BLaER1 treated with 17β-estradiol and CSF1 and Interleukin-3, amounts not matched to agents 10 nM and 100 nM (cell line): ENCODE measurements at regions not wholly inside any gene's neighbourhood (a gene's known extent, or its start where the extent isn't known, plus 50 kb on each side); places are given as distances from the start of the nearest gene placed in this dataset.
A peak's percentile ranks its signal among the peaks of the same experiment; 100 is the strongest.

Source experiments
- H3K27ac ChIP-seq, 11 experiments: shearing (Covaris generic); formaldehyde crosslinking; 2 replicates each; pipeline ENCODE4 v1.8.1; 2022
- H3K27me3 ChIP-seq, 11 experiments: shearing (Covaris generic); formaldehyde crosslinking; 2 replicates each; pipeline ENCODE4 v1.8.1; 2022
- H3K36me3 ChIP-seq, 11 experiments: shearing (Covaris generic); formaldehyde crosslinking; 2 replicates each; pipeline ENCODE4 v1.8.1; 2022
- H3K4me1 ChIP-seq, 10 experiments: shearing (Covaris generic); formaldehyde crosslinking; 2 replicates each; pipeline ENCODE4 v1.8.1; 2022
- H3K4me2 ChIP-seq, 11 experiments: shearing (Covaris generic); formaldehyde crosslinking; 2 replicates each; pipeline ENCODE4 v1.8.1; 2022
- H3K4me3 ChIP-seq, 10 experiments: shearing (Covaris generic); formaldehyde crosslinking; 2 replicates each; pipeline ENCODE4 v1.8.1; 2022
- H3K9ac ChIP-seq, 11 experiments: shearing (Covaris generic); formaldehyde crosslinking; 2 replicates each; pipeline ENCODE4 v1.8.1; 2022
- H3K9me3 ChIP-seq, 11 experiments: shearing (Covaris generic); formaldehyde crosslinking; replicated peaks in 1 of 11; 2 replicates each; pipeline ENCODE4 v1.8.1; 2022
- H4K20me1 ChIP-seq, 11 experiments: shearing (Covaris generic); formaldehyde crosslinking; 2 replicates each; pipeline ENCODE4 v1.8.1; 2022
- Cebpa-rat ChIP-seq, 11 experiments: shearing (Covaris generic); IDR thresholded peaks; 2 replicates each; pipeline ENCODE4 v1.8.1; 2022

- H3K4me2 ChIP-seq: no peak overlapping the region
- no peaks in the 10 kb centered on the region for H3K27me3 ChIP-seq
- no peak overlapping the region for H3K27ac ChIP-seq
- no peak overlapping the region for H3K4me3 ChIP-seq
- peaks cover 13 to 26% (median 17%) of the 10 kb centered on the region in 11 experiments for H3K9me3 ChIP-seq
- H3K9ac ChIP-seq: no peak overlapping the region
- no peaks in the 10 kb centered on the region for H3K36me3 ChIP-seq
- H3K4me1 ChIP-seq: peaks cover 0 to 13% (median 10%) of the 10 kb centered on the region in 10 experiments; a peak in 12 of 20 replicates
- H4K20me1 ChIP-seq: no peaks in the 10 kb centered on the region
- TF ChIP-seq Cebpa-rat (IDR thresholded peaks at IDR 0.05): no peak
Measured at GRCh38 chr6:139659711-139660110, 285.3 kb upstream of the CITED2 start.

GRCh38 chr6:139659196-139659595 is 284.7 kb upstream of the CITED2 start:
- no peaks in the 10 kb centered on the region for H3K36me3 ChIP-seq

GRCh38 chr6:139657119-139657518 is 282.7 kb upstream of the CITED2 start:
- Histone ChIP-seq H3K9me3 (peaks cover 0 to 10% (median 0%) of the 10 kb centered on the region in 11 experiments; a peak in 6 of 22 replicates), H3K27me3 (no peaks in the 10 kb centered on the region), H3K36me3 (no peaks in the 10 kb centered on the region), H3K4me2 (no peak overlapping the region), H4K20me1 (no peaks in the 10 kb centered on the region), H3K27ac (no peak overlapping the region), H3K4me3 (no peak overlapping the region), H3K4me1 (peaks cover 0 to 13% (median 10%) of the 10 kb centered on the region in 10 experiments; a peak in 12 of 20 replicates), H3K9ac (no peak overlapping the region)
- TF ChIP-seq Cebpa-rat (IDR thresholded peaks at IDR 0.05): no peak

More at GRCh38 chr6:139659196-139659595, 284.7 kb upstream of the CITED2 start:
- no peak for TF ChIP-seq Cebpa-rat (IDR thresholded peaks at IDR 0.05)
- Histone ChIP-seq H3K27me3 (no peaks in the 10 kb centered on the region), H3K27ac (no peak overlapping the region), H3K4me1 (peaks cover 0 to 13% (median 10%) of the 10 kb centered on the region in 10 experiments; a peak in 12 of 20 replicates), H3K4me3 (no peak overlapping the region), H4K20me1 (no peaks in the 10 kb centered on the region), H3K9ac (no peak overlapping the region), H3K9me3 (peaks cover 8 to 21% (median 12%) of the 10 kb centered on the region in 11 experiments; a peak in 21 of 22 replicates), H3K4me2 (no peak overlapping the region)

GRCh38 chr6:139655783-139656705 is 281.6 kb upstream of the CITED2 start:
- Histone ChIP-seq H3K9me3 (0 out of 22 replicates have a peak, but pooled peaks cover 0 to 1% (median 0%) of the 10 kb centered on the region in 11 experiments), H3K4me2 (peak overlapping the region in 8 of 11 experiments; percentile 18 to 67 (median 50); a peak in 15 of 22 replicates), H3K9ac (no peak overlapping the region), H3K4me1 (peaks cover 0 to 13% (median 10%) of the 10 kb centered on the region in 10 experiments; a peak in 12 of 20 replicates), H3K36me3 (no peaks in the 10 kb centered on the region), H3K27me3 (no peaks in the 10 kb centered on the region), H3K27ac (no peak overlapping the region), H4K20me1 (no peaks in the 10 kb centered on the region), H3K4me3 (no peak overlapping the region)
- TF ChIP-seq Cebpa-rat (IDR thresholded peaks at IDR 0.05): no peak

- TF ChIP-seq Cebpa-rat (IDR thresholded peaks at IDR 0.05): no peak
- peak overlapping the region in 8 of 11 experiments; percentile 18 to 67 (median 50); a peak in 16 of 22 replicates for H3K4me2 ChIP-seq
- peaks cover 0 to 13% (median 10%) of the 10 kb centered on the region in 10 experiments; a peak in 12 of 20 replicates for H3K4me1 ChIP-seq
- H3K9me3 ChIP-seq: no peaks in the 10 kb centered on the region
- no peak overlapping the region for H3K4me3 ChIP-seq
- H3K27me3 ChIP-seq: no peaks in the 10 kb centered on the region
- H3K27ac ChIP-seq: no peak overlapping the region
- H3K36me3 ChIP-seq: no peaks in the 10 kb centered on the region
- H3K9ac ChIP-seq: no peak overlapping the region
- no peaks in the 10 kb centered on the region for H4K20me1 ChIP-seq
Measured at GRCh38 chr6:139654888-139655782, 280.7 kb upstream of the CITED2 start.

GRCh38 chr6:139654309-139654708 is 279.9 kb upstream of the CITED2 start:
- H4K20me1 ChIP-seq: no peaks in the 10 kb centered on the region
- H3K4me1 ChIP-seq: peaks cover 0 to 13% (median 10%) of the 10 kb centered on the region in 10 experiments; a peak in 15 of 20 replicates
- H3K4me2 ChIP-seq: no peak overlapping the region
- no peaks in the 10 kb centered on the region for H3K27me3 ChIP-seq
- H3K4me3 ChIP-seq: no peak overlapping the region
- no peaks in the 10 kb centered on the region for H3K36me3 ChIP-seq
- no peak for TF ChIP-seq Cebpa-rat (IDR thresholded peaks at IDR 0.05)
- H3K9me3 ChIP-seq: no peaks in the 10 kb centered on the region
- H3K9ac ChIP-seq: no peak overlapping the region
- H3K27ac ChIP-seq: no peak overlapping the region

GRCh38 chr6:139653111-139653510 is 278.7 kb upstream of the CITED2 start:
- Histone ChIP-seq H3K4me1 (peaks cover 0 to 18% (median 11%) of the 10 kb centered on the region in 10 experiments; a peak in 15 of 20 replicates), H4K20me1 (no peaks in the 10 kb centered on the region), H3K9ac (no peak overlapping the region), H3K36me3 (no peaks in the 10 kb centered on the region), H3K9me3 (no peaks in the 10 kb centered on the region), H3K4me3 (no peak overlapping the region), H3K27me3 (no peaks in the 10 kb centered on the region), H3K27ac (no peak overlapping the region), H3K4me2 (no peak overlapping the region)
- TF ChIP-seq Cebpa-rat (IDR thresholded peaks at IDR 0.05): no peak

GRCh38 chr6:139650941-139651340 is 276.5 kb upstream of the CITED2 start:
- Histone ChIP-seq H3K36me3 (no peaks in the 10 kb centered on the region), H4K20me1 (no peaks in the 10 kb centered on the region), H3K9ac (no peak overlapping the region), H3K27me3 (no peaks in the 10 kb centered on the region), H3K27ac (no peak overlapping the region), H3K4me2 (no peak overlapping the region), H3K9me3 (peaks cover 0 to 11% (median 0%) of the 10 kb centered on the region in 11 experiments; a peak in 2 of 22 replicates), H3K4me3 (no peak overlapping the region), H3K4me1 (peaks cover 0 to 20% (median 11%) of the 10 kb centered on the region in 10 experiments; a peak in 15 of 20 replicates)
- TF ChIP-seq Cebpa-rat (IDR thresholded peaks at IDR 0.05): no peak
